WTC11 (cell line): ENCODE measurements at regions not wholly inside any gene's neighbourhood (a gene's known extent, or its start where the extent isn't known, plus 50 kb on each side); places are given as distances from the start of the nearest gene placed in this dataset.

Source experiments
- ATAC-seq: fragments of 200-7000 bp; cut with Tn5 transposase; 2 replicates; pipeline ENCODE4 v1.10.0; 2021; ENCODE audit warnings: mild to moderate bottlenecking, moderate library complexity
- CTCF ChIA-PET: fragments of 300-600 bp; sonication (Branson Sonifier 250); formaldehyde crosslinking; loops from one replicate; lab custom pipeline; 2021; ENCODE audit warnings: antibody characterized with exemption; lab: Charles Lee
- POLR2A ChIA-PET: fragments of 350-600 bp; sonication (Branson Sonifier 250); formaldehyde crosslinking; loops from one replicate; lab custom pipeline; 2021; ENCODE audit warnings: antibody characterized with exemption; lab: Charles Lee
- DNase-seq: peaks from one replicate; pipeline ENCODE4 v3.0.0; 2021; ENCODE audit warnings: low spot score
- H3K27ac Mint-ChIP-seq: 2 replicates; pipeline ENCODE4 v1.8.0; 2021; ENCODE audit warnings: mixed read lengths
- H3K27me3 Mint-ChIP-seq: 2 replicates; pipeline ENCODE4 v1.8.0; 2021; ENCODE audit warnings: low read depth, mild to moderate bottlenecking, moderate library complexity, mixed read lengths
- H3K36me3 Mint-ChIP-seq: 2 replicates; pipeline ENCODE4 v1.8.0; 2021; ENCODE audit warnings: mixed read lengths
- H3K4me1 Mint-ChIP-seq: 2 replicates; pipeline ENCODE4 v1.8.0; 2022; ENCODE audit warnings: mixed read lengths
- H3K4me3 Mint-ChIP-seq: 2 replicates; pipeline ENCODE4 v1.8.0; 2021; ENCODE audit warnings: mild to moderate bottlenecking, moderate library complexity, mixed read lengths
- H3K9me3 Mint-ChIP-seq: 2 replicates; pipeline ENCODE4 v1.8.0; 2021; ENCODE audit warnings: mixed read lengths
- AR ChIP-seq: fragments of 250-450 bp; sonication (Bioruptor Pico); IDR thresholded peaks from 2 replicates; pipeline ENCODE4 v1.9.0; 2021; ENCODE audit warnings: mild to moderate bottlenecking
- CBFB ChIP-seq: sonication (generic); formaldehyde crosslinking; IDR thresholded peaks from 2 replicates; pipeline ENCODE4 v1.8.1; 2022; ENCODE audit warnings: mild to moderate bottlenecking, low read depth, missing genetic modification reagents
- CREB1 ChIP-seq: sonication (generic); formaldehyde crosslinking; IDR thresholded peaks from 2 replicates; pipeline ENCODE4 v1.8.0; 2023; ENCODE audit warnings: mild to moderate bottlenecking, missing genetic modification reagents
- CREM ChIP-seq: sonication (generic); formaldehyde crosslinking; IDR thresholded peaks from 2 replicates; pipeline ENCODE4 v1.8.1; 2022; ENCODE audit warnings: mild to moderate bottlenecking, missing genetic modification reagents, moderate library complexity
- CTCF ChIP-seq: fragments of 200-600 bp; IDR thresholded peaks from 2 replicates; pipeline ENCODE4 v1.8.0; 2022; ENCODE audit warnings: antibody characterized with exemption
- ELF4 ChIP-seq: sonication (generic); formaldehyde crosslinking; IDR thresholded peaks from 2 replicates; pipeline ENCODE4 v1.8.1; 2022; ENCODE audit warnings: low read depth, mild to moderate bottlenecking, moderate library complexity, missing genetic modification reagents
- ERG ChIP-seq: fragments of 250-450 bp; sonication (Bioruptor Pico); IDR thresholded peaks from 2 replicates; pipeline ENCODE4 v1.8.0; 2021; ENCODE audit warnings: mild to moderate bottlenecking
- ETV6 ChIP-seq: sonication (generic); formaldehyde crosslinking; IDR thresholded peaks from 2 replicates; pipeline ENCODE4 v1.8.1; 2022; ENCODE audit warnings: mild to moderate bottlenecking, missing genetic modification reagents
- FOXP4 ChIP-seq: sonication (generic); formaldehyde crosslinking; IDR thresholded peaks from 2 replicates; pipeline ENCODE4 v1.8.0; 2022; ENCODE audit warnings: mild to moderate bottlenecking, missing genetic modification reagents
- HMGA2 ChIP-seq: fragments of 250-450 bp; sonication (Bioruptor Pico); IDR thresholded peaks from 2 replicates; pipeline ENCODE4 v1.4.0; 2021; ENCODE audit warnings: mild to moderate bottlenecking, moderate library complexity
- HMGXB4 ChIP-seq: sonication (generic); formaldehyde crosslinking; IDR thresholded peaks from 2 replicates; pipeline ENCODE4 v1.8.1; 2023; ENCODE audit warnings: mild to moderate bottlenecking, moderate library complexity, missing genetic modification reagents
- JUN ChIP-seq: sonication (generic); formaldehyde crosslinking; IDR thresholded peaks from 2 replicates; pipeline ENCODE4 v1.8.0; 2023; ENCODE audit warnings: mild to moderate bottlenecking, missing genetic modification reagents
- MYBL2 ChIP-seq: sonication (generic); formaldehyde crosslinking; IDR thresholded peaks from 2 replicates; pipeline ENCODE4 v1.8.1; 2023; ENCODE audit warnings: mild to moderate bottlenecking, moderate library complexity, missing genetic modification reagents
- NFE2L1 ChIP-seq: sonication (generic); formaldehyde crosslinking; IDR thresholded peaks from 2 replicates; pipeline ENCODE4 v1.8.1; 2023; ENCODE audit warnings: missing genetic modification reagents
- SMAD4 ChIP-seq: sonication (generic); formaldehyde crosslinking; IDR thresholded peaks from 2 replicates; pipeline ENCODE4 v1.8.0; 2022; ENCODE audit warnings: mild to moderate bottlenecking, missing genetic modification reagents
- TEAD1 ChIP-seq: sonication (generic); formaldehyde crosslinking; IDR thresholded peaks from 2 replicates; pipeline ENCODE4 v1.8.0; 2022; ENCODE audit warnings: mild to moderate bottlenecking, missing genetic modification reagents
- TEAD4 ChIP-seq: sonication (generic); formaldehyde crosslinking; IDR thresholded peaks from 2 replicates; pipeline ENCODE4 v1.8.0; 2022; ENCODE audit warnings: mild to moderate bottlenecking, missing genetic modification reagents
- USF1 ChIP-seq: sonication (generic); formaldehyde crosslinking; IDR thresholded peaks from 2 replicates; pipeline ENCODE4 v1.8.0; 2022; ENCODE audit warnings: mild to moderate bottlenecking, missing genetic modification reagents
- ZNF121 ChIP-seq: sonication (generic); formaldehyde crosslinking; IDR thresholded peaks from 2 replicates; pipeline ENCODE4 v1.8.0; 2023; ENCODE audit warnings: missing genetic modification reagents
- ZNF263 ChIP-seq: sonication (generic); formaldehyde crosslinking; IDR thresholded peaks from 2 replicates; pipeline ENCODE4 v1.8.1; 2022; ENCODE audit warnings: low read depth, mild to moderate bottlenecking, moderate library complexity, missing genetic modification reagents
- ZNF532 ChIP-seq: fragments of 250-450 bp; sonication (Bioruptor Pico); IDR thresholded peaks from 2 replicates; pipeline ENCODE4 v1.9.0; 2021; ENCODE audit warnings: mild to moderate bottlenecking, borderline replicate concordance

- Mint-ChIP-seq H3K4me3 (no peak overlapping the region), H3K27ac (no peak overlapping the region), H3K4me1 (peaks cover under 1% of the 10 kb centered on the region; the same call in 1 of the 2 replicates), H3K9me3 (peaks cover 16% of the 10 kb centered on the region), H3K36me3 (peaks cover 12% of the 10 kb centered on the region), H3K27me3 (no peaks in the 10 kb centered on the region)
- CTCF ChIA-PET = no interaction called here
- TF ChIP-seq TEAD1 (CRISPR knock-in tag) (no peak), CREB1 (CRISPR knock-in tag) (no peak), JUN (CRISPR knock-in tag) (no peak), ZNF532 (CRISPR knock-in tag) (no peak), CTCF (no peak), ELF4 (no peak), TEAD4 (CRISPR knock-in tag) (no peak), CBFB (no peak), USF1 (no peak), FOXP4 (no peak), SMAD4 (no peak), ZNF121 (CRISPR knock-in tag) (no peak), ZNF263 (CRISPR knock-in tag) (no peak), CREM (no peak), ETV6 (CRISPR knock-in tag) (no peak), HMGA2 (CRISPR knock-in tag) (no peak), MYBL2 (no peak)
- DNase-seq (no peak), ATAC-seq (no peak)
- POLR2A ChIA-PET = interaction anchor here (0.5 kb wide), 1 partner anchor 289 kb away, joined by 3 read pairs; no protein-coding TSS in a partner anchor
Observed at GRCh38 chr2:59353306-59353921, 1112.3 kb upstream of the FANCL start.

- Mint-ChIP-seq H3K4me3 (no peak overlapping the region), H3K27me3 (peaks cover 4% of the 10 kb centered on the region; the same call in 1 of the 2 replicates), H3K36me3 (no peaks in the 10 kb centered on the region), H3K4me1 (peaks cover 39% of the 10 kb centered on the region), H3K27ac (no peak overlapping the region; the same call in none of the 2 replicates), H3K9me3 (0 out of 2 replicates have a peak, but pooled peaks cover 4% of the 10 kb centered on the region)
- DNase-seq (no peak), ATAC-seq (peak; percentile 82)
- POLR2A ChIA-PET = no interaction called here
- CTCF ChIA-PET = no interaction called here
- no peak for TF ChIP-seq CREM
- TF ChIP-seq AR = no peak
- no peak for TF ChIP-seq NFE2L1 (CRISPR knock-in tag)
- TF ChIP-seq HMGXB4 (CRISPR knock-in tag) = no peak
- TF ChIP-seq ERG (CRISPR knock-in tag) = no peak
Observed at GRCh38 chr2:59342166-59342565, 1101.0 kb upstream of the FANCL start.
